ENCODE measurements at regions not wholly inside any gene's neighbourhood (a gene's known extent, or its start where the extent isn't known, plus 50 kb on each side); places are given as distances from the start of the nearest gene placed in this dataset.

DNA sequence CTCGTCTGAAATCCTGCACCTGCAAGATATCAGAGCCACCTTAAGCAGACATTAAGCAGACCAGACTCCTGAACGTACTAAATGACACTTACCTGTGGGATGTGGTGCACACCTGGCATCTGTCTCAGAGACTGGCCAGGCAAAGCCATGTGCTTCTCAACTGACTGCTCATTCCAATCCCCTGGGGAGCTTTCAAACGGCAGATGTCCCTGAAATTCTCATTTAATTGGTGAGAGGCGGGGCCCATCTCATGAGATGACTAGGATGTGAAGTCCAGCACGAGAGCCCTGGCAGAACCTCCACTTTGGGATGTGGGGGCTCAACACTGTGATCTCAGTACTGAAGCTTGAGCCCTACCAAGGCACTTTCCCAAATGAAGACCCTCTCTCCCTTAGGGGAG, 84.9 kb upstream of the HMGXB4 start:
- no peak for DNase-seq
- TF ChIP-seq, protein P1, sequence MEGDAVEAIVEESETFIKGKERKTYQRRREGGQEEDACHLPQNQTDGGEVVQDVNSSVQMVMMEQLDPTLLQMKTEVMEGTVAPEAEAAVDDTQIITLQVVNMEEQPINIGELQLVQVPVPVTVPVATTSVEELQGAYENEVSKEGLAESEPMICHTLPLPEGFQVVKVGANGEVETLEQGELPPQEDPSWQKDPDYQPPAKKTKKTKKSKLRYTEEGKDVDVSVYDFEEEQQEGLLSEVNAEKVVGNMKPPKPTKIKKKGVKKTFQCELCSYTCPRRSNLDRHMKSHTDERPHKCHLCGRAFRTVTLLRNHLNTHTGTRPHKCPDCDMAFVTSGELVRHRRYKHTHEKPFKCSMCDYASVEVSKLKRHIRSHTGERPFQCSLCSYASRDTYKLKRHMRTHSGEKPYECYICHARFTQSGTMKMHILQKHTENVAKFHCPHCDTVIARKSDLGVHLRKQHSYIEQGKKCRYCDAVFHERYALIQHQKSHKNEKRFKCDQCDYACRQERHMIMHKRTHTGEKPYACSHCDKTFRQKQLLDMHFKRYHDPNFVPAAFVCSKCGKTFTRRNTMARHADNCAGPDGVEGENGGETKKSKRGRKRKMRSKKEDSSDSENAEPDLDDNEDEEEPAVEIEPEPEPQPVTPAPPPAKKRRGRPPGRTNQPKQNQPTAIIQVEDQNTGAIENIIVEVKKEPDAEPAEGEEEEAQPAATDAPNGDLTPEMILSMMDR (IDR thresholded peaks at IDR 0.05), result no peak
- no peak for TF ChIP-seq POLR2A (IDR thresholded peaks at IDR 0.05)
- Histone ChIP-seq H3K27me3 (no peaks in the 10 kb centered on the region), H3K4me3 (no peak overlapping the region), H3K4me1 (no peaks in the 10 kb centered on the region), H3K27ac (no peak overlapping the region), H3K36me3 (no peaks in the 10 kb centered on the region), H3K9me3 (no peaks in the 10 kb centered on the region)
- intact Hi-C loops (cut with DNase I; ENCODE audit: low total_unique reads), result no loop called here

DNA sequence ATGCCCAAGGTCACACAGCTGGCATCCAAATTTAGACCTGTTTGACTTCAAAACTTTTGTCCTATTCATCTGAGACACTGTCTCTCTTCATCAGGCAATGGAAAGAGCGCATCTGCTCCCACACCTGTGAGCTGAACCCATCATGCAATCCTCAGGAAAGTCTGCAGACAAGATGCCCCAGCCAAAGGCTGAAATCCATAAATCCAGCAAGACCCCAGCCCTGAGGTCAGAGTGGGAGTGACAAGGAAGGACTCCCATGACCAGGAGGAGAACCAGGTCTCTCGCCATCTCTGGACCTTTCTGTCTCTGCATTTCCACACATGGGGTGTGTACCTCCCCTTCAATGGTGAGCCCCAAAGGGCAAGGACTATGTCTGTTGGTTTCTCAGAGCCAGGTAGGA, 83.6 kb upstream of the HMGXB4 start:
- intact Hi-C loops (cut with DNase I; ENCODE audit: low total_unique reads), result no loop called here
- H3K36me3 ChIP-seq, result no peaks in the 10 kb centered on the region
- no peaks in the 10 kb centered on the region for H3K4me1 ChIP-seq
- TF ChIP-seq, protein P1 (IDR thresholded peaks at IDR 0.05), result no peak
- no peak for TF ChIP-seq POLR2A (IDR thresholded peaks at IDR 0.05)
- H3K9me3 ChIP-seq, result no peaks in the 10 kb centered on the region
- no peak overlapping the region for H3K27ac ChIP-seq
- no peak overlapping the region for H3K4me3 ChIP-seq
- no peaks in the 10 kb centered on the region for H3K27me3 ChIP-seq
- no peak for DNase-seq

DNA sequence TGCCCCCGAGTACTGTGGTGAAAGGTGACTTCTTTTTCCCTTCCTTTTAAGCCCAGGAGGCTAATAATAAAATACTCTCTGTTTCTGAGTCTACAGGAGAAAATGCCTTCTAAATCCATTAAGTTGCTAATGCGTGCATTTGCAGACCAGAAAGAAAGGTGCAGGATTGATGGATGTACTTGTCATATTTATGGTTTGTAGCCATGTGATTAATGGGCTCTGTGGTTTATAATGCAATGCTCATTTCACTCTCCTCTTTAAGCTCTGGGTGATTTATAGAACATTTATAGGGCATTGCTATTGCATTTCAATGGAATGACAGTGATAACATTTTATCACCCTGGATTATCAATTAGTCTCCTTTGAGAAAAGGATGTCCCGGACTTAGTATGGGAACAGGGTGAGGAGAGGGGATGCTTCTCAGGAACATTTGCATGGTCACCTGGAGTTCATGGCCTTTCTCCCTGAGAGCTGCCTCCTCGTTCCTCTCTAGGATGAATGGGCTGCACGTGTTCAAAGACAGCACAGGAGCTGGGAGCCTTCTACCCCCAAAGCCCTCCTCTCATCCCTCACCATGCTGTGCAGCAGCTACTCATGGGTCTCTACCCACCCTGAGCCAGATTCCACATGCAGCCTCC, 82.8 kb upstream of the HMGXB4 start:
- Histone ChIP-seq H3K4me1 (no peaks in the 10 kb centered on the region), H3K27ac (no peak overlapping the region), H3K27me3 (no peaks in the 10 kb centered on the region), H3K36me3 (no peaks in the 10 kb centered on the region), H3K9me3 (no peaks in the 10 kb centered on the region), H3K4me3 (no peak overlapping the region)
- intact Hi-C loops (cut with DNase I; ENCODE audit: low total_unique reads), result no loop called here
- no peak for DNase-seq
- TF ChIP-seq, protein P1 (IDR thresholded peaks at IDR 0.05), result no peak
- TF ChIP-seq POLR2A (IDR thresholded peaks at IDR 0.05), result no peak

DNA sequence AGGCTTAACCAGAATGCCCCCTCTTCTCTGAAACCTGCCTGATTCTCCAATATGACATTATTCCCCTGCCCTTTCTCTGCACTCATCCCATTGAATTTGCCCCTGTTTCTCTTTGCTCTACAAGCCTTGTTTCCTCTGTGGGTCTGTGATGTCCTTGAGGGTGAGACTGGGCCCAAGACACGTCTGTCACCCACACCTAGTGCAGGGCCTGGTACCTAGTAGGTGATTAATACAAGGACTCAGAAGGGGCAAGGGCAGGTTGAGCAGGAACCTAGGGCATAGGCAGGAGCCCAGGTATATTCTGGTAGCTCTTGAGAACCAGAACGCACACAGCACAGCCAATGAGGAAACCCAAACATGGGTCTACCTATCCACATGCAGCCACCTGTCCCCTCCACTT, 81.9 kb upstream of the HMGXB4 start:
- no peaks in the 10 kb centered on the region for H3K36me3 ChIP-seq
- H3K4me3 ChIP-seq, result no peak overlapping the region
- no peak for DNase-seq
- TF ChIP-seq, protein P1 (IDR thresholded peaks at IDR 0.05), result no peak
- TF ChIP-seq POLR2A (IDR thresholded peaks at IDR 0.05), result no peak
- no peaks in the 10 kb centered on the region for H3K4me1 ChIP-seq
- H3K9me3 ChIP-seq, result no peaks in the 10 kb centered on the region
- no peak overlapping the region for H3K27ac ChIP-seq
- H3K27me3 ChIP-seq, result no peaks in the 10 kb centered on the region
- intact Hi-C loops (cut with DNase I; ENCODE audit: low total_unique reads), result no loop called here

DNA sequence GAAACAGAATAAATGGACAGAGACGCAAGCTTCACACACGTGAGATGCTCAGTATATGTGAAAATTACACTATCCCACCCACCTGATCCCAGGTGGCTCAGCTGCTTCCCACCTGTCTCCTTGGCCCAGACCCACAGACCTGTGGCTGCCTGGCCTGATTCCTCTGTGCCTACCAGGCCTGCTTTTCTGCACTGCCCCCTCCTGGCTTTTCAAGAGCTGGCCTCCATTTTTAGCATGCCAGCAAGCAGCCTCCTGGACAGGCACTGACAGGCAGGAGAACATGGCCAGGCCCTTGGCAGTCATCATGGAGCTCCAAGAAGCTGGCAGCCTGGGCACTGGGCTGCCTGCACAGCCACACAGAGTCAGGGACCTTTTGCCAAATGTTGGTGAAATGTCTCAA, 79.5 kb upstream of the HMGXB4 start:
- Histone ChIP-seq H3K36me3 (no peaks in the 10 kb centered on the region), H3K9me3 (no peaks in the 10 kb centered on the region), H3K4me1 (no peaks in the 10 kb centered on the region), H3K27ac (no peak overlapping the region), H3K4me3 (no peak overlapping the region), H3K27me3 (no peaks in the 10 kb centered on the region)
- TF ChIP-seq, protein P1 (IDR thresholded peaks at IDR 0.05), result no peak
- no peak for TF ChIP-seq POLR2A (IDR thresholded peaks at IDR 0.05)
- intact Hi-C loops (cut with DNase I; ENCODE audit: low total_unique reads), result no loop called here
- DNase-seq, result no peak
